HG02884 (cell line): ENCODE measurements at regions not wholly inside any gene's neighbourhood (a gene's known extent, or its start where the extent isn't known, plus 50 kb on each side); places are given as distances from the start of the nearest gene placed in this dataset.

Experiments
- ATAC-seq: cut with Tn5 transposase; IDR thresholded peaks from one replicate; pipeline ENCODE4 v1.9.1; 2021; ENCODE audit warnings: mild to moderate bottlenecking, moderate library complexity; ENCODE audit not compliant: unreplicated experiment

DNA sequence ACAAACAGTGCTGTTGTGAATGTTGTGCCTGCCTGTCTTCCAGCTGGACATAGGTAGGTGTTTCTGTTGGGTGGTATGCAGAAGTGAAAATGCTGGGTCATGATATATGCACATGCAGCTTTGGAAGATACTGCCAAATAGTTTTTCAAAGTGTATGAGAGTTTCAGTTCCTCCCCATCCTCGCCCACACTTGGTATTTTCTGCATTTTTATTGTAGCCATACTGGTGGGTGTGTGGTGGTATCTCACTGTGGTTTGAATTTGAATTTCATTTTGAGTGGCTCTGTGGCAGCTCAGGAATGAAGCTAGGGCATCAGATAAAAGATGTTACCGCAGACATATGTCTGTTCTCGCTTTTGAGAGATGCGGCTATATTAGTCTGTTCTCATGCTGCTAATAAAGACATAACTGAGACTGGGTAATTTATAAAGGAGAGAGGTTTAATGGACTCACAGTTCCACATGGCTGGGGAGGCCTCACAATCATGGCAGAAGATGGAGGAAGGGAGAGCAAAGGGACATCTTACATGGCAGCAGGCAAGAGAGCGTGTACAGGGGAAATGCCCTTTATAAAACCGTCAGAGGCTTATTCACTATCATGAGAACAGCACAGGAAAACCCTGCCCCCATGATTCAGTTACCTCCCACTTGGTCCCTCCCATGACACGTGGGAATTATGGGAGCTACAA is 183.1 kb downstream of the CAND1 start:
- peak; percentile 63 for ATAC-seq

GRCh38 chr12:67453191-67453590 is 184.0 kb downstream of the CAND1 start:
- no peak for ATAC-seq

- no peak for ATAC-seq
These were observed 186.1 kb downstream of the CAND1 start for GRCh38 chr12:67455236-67455635.

- ATAC-seq: no peak
These were observed 187.3 kb downstream of the CAND1 start for GRCh38 chr12:67456431-67456901.

- no peak for ATAC-seq
These were observed 188.0 kb downstream of the CAND1 start for GRCh38 chr12:67457136-67457535.

DNA sequence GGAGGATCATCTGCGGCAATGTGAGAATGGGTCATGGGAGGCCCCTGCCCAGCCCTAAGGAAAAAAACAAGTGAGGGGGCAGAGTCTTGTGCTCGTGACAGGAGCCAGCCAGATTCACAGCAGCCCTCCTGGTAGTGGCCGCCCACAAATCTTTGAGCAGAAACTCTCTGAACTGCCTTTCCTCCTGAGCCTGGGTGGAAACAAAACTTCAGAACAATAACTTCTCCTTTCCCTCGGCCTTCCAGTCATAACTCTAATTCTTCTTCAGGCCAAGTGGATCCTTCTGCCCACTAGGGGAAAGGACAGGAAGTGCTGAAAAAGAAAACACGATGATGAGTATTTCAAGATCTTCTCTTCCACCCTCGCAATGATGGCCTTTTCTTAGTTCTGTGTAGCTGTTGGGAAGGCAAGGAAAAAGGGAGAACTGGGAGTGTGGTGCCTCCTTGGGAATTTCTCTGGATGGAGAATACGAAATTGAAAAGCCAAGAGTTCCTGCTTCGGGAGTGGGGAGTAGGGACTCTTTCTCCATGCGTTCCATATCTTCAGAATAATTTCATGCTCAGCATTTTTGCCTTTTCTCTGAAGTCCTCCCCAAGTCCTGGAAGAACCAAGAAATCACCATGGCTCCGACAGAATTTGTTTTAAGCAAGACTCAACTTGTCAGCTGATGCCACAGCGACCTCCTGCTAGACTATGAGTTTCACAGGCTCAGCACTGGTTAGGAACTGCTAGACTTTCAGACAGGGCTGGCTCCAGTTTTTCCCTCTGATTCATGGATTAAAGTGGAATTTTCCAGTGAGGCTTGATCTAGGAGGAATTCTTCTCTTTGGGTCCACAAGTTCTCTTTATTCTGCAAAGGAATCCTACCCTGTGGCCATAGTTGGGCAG is 188.9 kb downstream of the CAND1 start:
- ATAC-seq: peak; percentile 61

- no peak for ATAC-seq
These were observed 189.4 kb upstream of the DYRK2 start for GRCh38 chr12:67459173-67459572.

GRCh38 chr12:67459578-67459977 is 189.0 kb upstream of the DYRK2 start:
- ATAC-seq: no peak

DNA sequence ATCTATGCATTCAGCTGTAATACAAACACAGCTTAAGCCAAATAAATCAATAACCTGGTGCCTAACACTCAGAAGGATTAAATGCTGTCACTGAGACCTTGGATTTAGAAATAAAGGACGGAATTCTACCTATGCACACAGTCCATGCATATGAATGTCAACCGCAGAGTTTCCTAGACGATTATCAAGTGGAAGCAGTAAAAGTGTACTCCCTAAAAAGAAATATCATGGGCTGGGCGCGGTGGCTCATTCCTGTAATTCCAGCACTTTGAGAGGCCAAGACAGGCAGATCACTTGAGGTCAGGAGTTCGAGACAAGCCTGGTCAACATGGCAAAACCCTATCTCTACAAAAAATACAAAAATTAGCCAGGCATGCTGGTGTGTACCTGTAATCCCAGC is 188.2 kb upstream of the DYRK2 start:
- ATAC-seq: no peak

GRCh38 chr12:67468549-67469245 is 179.8 kb upstream of the DYRK2 start:
- no peak for ATAC-seq

- no peak for ATAC-seq
These were observed 178.9 kb upstream of the DYRK2 start for GRCh38 chr12:67469666-67470065.

DNA sequence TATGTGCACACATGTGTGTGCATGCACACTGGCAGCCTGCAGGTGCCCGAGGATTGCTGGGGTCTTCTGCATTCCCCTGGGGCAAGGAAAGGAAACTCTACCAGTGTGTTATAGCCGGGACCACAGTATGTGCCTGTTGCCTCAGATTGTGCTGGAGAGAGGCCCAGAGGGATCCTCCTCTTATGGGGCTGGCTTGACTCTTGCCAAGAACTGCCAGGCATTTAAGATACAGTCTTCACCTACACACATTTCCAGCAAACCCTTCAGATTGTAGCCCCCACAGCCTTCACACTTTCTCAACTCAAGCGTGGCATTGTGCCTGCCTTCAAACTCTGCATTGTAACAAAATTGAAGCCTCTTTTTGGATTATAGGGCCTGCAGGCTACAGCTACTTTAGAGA is 176.7 kb upstream of the DYRK2 start:
- ATAC-seq: no peak

GRCh38 chr12:67472539-67472938 is 176.0 kb upstream of the DYRK2 start:
- ATAC-seq: no peak

DNA sequence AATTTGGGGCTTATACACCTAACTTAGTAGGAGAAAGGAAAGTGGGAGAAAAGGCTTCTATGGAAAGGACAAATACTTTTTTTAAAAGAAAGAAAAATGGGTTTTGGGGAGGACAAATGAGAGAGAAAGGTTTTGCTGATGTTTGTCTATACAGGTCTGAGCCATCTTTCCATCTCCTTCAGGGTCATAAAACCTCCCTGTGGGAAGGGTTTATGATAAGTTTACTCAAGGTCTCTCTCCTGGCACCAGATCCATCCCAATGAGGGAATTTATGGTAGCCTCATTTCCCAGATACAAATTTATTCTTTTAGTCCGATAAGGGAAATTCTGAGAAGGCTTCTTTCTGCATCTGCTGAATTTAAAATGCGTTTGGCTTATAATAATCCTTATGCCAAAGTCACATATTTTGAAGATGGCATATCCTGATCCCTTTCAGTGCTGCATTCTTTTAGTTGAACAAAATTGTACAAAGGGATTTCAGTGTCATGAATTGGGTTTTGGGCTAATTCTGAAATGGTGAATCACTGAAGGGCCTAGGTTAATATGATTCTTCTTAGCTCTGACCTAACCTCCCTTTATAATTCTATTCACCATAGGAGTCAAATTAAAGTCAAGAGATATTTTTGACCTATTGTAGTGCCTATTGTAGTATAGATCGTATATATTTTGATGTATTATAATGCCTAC is 173.5 kb upstream of the DYRK2 start:
- no peak for ATAC-seq

GRCh38 chr12:67475725-67476124 is 172.8 kb upstream of the DYRK2 start:
- no peak for ATAC-seq

DNA sequence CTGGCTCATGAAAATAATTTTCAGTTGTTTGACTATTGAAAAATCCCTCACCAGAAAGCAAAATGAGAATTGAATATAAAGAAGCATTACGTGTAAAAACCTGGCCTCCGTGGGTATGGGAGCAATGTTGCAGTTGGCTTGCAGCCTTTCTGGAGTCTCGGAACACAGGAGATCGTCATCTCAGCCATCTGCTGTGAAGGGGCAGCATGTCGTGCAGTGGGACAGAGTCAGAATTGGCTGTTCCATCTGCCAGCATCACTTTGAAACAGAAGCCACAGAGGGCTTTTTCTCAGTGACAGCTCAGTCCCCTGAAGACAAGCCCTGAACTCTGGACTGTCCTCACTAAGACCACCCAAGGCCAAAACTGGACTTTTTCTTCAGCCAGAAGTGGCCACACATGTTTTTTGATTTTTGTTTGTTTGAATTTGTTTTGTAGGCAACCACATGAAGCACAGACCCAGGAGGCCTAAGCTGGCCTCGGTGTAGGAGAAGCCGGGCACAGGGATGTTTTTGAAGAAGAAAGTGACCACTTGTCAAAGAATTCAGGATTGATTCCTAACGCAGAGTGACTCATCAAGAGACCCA is 170.8 kb upstream of the DYRK2 start:
- no peak for ATAC-seq

GRCh38 chr12:67482751-67483661 is 165.5 kb upstream of the DYRK2 start:
- peak; percentile 53 for ATAC-seq

DNA sequence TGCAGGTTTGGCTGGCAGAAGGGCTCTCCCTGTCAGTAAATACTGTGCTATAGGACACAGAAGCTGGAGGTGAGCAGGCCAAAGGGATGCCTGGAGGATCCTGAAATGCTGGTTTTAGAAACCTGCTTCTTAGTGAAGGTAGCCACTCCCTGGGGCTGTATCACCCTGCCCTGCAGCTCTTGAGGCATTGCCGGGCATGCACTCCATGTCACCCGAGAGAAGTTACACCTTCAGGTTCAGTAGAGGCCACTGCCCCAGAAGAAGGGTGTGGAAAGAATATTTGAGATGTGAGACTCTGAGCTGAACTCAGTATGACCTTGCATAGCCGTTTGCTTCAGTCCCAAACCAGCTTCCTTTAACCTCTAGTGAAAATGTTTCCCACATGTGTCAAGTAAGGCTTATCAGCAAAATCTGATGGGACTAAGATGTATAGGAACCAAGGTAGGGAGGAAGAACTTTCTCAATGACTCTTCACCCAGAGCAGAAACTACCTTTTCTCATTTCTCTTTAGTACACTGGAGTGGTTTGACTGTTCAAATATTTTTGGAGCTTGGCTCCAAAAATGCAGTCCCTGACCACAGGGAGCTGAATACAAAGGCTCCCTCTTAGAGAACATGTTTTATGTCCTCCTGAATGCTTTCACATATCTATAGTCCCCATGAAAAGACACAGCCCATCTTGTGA is 164.5 kb upstream of the DYRK2 start:
- peak; percentile 62 for ATAC-seq
